GM23248 (cell line): ENCODE measurements at regions not wholly inside any gene's neighbourhood (a gene's known extent, or its start where the extent isn't known, plus 50 kb on each side); places are given as distances from the start of the nearest gene placed in this dataset.

Experiments used
- DNase-seq: peaks from one replicate; pipeline ENCODE4 v3.0.0-alpha.2; 2015
- H2AFZ ChIP-seq: fragments of 200-600 bp; sonication (generic); 2 replicates; pipeline ENCODE4 v1.6.1; 2016; ENCODE audit warnings: antibody characterized with exemption
- H3F3A ChIP-seq: fragments of 200-600 bp; sonication (generic); 2 replicates; pipeline ENCODE4 v1.6.1; 2016; ENCODE audit warnings: mild to moderate bottlenecking, antibody characterized with exemption, mixed run types; ENCODE audit not compliant: insufficient read depth
- H3K27ac ChIP-seq: fragments of 200-600 bp; sonication (generic); 2 replicates; pipeline ENCODE4 v1.5.1; 2016; ENCODE audit warnings: mild to moderate bottlenecking
- H3K27me3 ChIP-seq: fragments of 200-600 bp; sonication (generic); replicated peaks from 2 replicates; pipeline ENCODE4 v1.6.1; 2016; ENCODE audit warnings: mild to moderate bottlenecking; ENCODE audit not compliant: insufficient read depth
- H3K36me3 ChIP-seq: fragments of 200-600 bp; sonication (generic); 2 replicates; pipeline ENCODE4 v1.6.1; 2016; ENCODE audit warnings: low read depth, mild to moderate bottlenecking
- H3K4me1 ChIP-seq: fragments of 200-600 bp; sonication (generic); 2 replicates; pipeline ENCODE4 v1.6.1; 2016; ENCODE audit warnings: mild to moderate bottlenecking; ENCODE audit not compliant: insufficient read depth
- H3K4me2 ChIP-seq: fragments of 200-600 bp; sonication (generic); one replicate; pipeline ENCODE4 v1.6.1; 2016; ENCODE audit warnings: mild to moderate bottlenecking; ENCODE audit not compliant: unreplicated experiment
- H3K4me3 ChIP-seq: fragments of 200-600 bp; sonication (generic); 2 replicates; pipeline ENCODE4 v1.5.1; 2016; ENCODE audit warnings: mild to moderate bottlenecking
- H3K79me2 ChIP-seq: fragments of 200-600 bp; sonication (generic); 2 replicates; pipeline ENCODE4 v1.6.1; 2016; ENCODE audit warnings: mild to moderate bottlenecking; ENCODE audit not compliant: insufficient read depth
- H3K9ac ChIP-seq: fragments of 200-600 bp; sonication (generic); 2 replicates; pipeline ENCODE4 v1.6.1; 2016; ENCODE audit warnings: mild to moderate bottlenecking
- H3K9me2 ChIP-seq: fragments of 200-600 bp; sonication (generic); 2 replicates; pipeline ENCODE4 v1.6.1; 2016; ENCODE audit warnings: mixed run types, mild to moderate bottlenecking, moderate library complexity; ENCODE audit not compliant: insufficient read depth
- H3K9me3 ChIP-seq: fragments of 200-600 bp; sonication (generic); one replicate; pipeline ENCODE4 v1.6.1; 2017; ENCODE audit warnings: low read depth
- H4K20me1 ChIP-seq: fragments of 200-600 bp; sonication (generic); 2 replicates; pipeline ENCODE4 v1.6.0; 2016; ENCODE audit not compliant: insufficient read depth
- EZH2 ChIP-seq: fragments of 200-600 bp; sonication (generic); IDR thresholded peaks from 2 replicates; pipeline ENCODE4 v1.6.1; 2018; ENCODE audit warnings: antibody characterized with exemption, mild to moderate bottlenecking; ENCODE audit not compliant: insufficient read depth, poor library complexity, severe bottlenecking
- EZH2phosphoT487 ChIP-seq: fragments of 200-600 bp; sonication (generic); IDR thresholded peaks from 2 replicates; pipeline ENCODE4 v1.6.1; 2018; ENCODE audit warnings: antibody characterized with exemption, moderate library complexity, mild to moderate bottlenecking, low read depth; ENCODE audit not compliant: insufficient read depth
- WGBS, 2 experiments: methylation state at CpG; one replicate each; pipeline ENCODE4 v1.1.6; 2015 to 2017; ENCODE audit warnings: low lambda C conversion rate in 2 of 2, low coverage in 1 of 2; ENCODE audit errors: missing lambda C conversion rate in 2 of 2; 5-methylcytosine and 5-hydroxymethylcytosine counted together
- in situ Hi-C: fragments of 300-500 bp; cut with MboI; formaldehyde crosslinking; loops from 2 replicates; pipeline ENCODE4 v1.15.0; 2020

GRCh38 chr1:11394592-11395245, 84.2 kb upstream of the DISP3 start:
- no peak for DNase-seq
- no peaks in the 10 kb centered on the region for H4K20me1 ChIP-seq
- H3K27me3 ChIP-seq: peaks cover 23% of the 10 kb centered on the region; the same call in 1 of the 2 replicates
- no peak overlapping the region for H3K9ac ChIP-seq
- no peak for TF ChIP-seq EZH2
- no peak for TF ChIP-seq EZH2phosphoT487
- no peak overlapping the region for H2AFZ ChIP-seq
- H3K9me3 ChIP-seq: no peaks in the 10 kb centered on the region
- H3K4me2 ChIP-seq: no peak overlapping the region
- no peaks in the 10 kb centered on the region for H3K36me3 ChIP-seq
- H3K4me3 ChIP-seq: no peak overlapping the region
- WGBS, 2 experiments: 30 to 36% methylated on average over 10 of the region's 10 CpGs
- H3K79me2 ChIP-seq: no peaks in the 10 kb centered on the region
- H3K4me1 ChIP-seq: no peaks in the 10 kb centered on the region
- in situ Hi-C loops: no loop called here
- H3K27ac ChIP-seq: no peak overlapping the region
- H3F3A ChIP-seq: no peaks in the 10 kb centered on the region
- H3K9me2 ChIP-seq: no peaks in the 10 kb centered on the region

- Histone ChIP-seq H3K9me2 (no peaks in the 10 kb centered on the region), H3K27me3 (peaks cover 23% of the 10 kb centered on the region; the same call in 1 of the 2 replicates), H3K79me2 (no peaks in the 10 kb centered on the region), H3K36me3 (no peaks in the 10 kb centered on the region), H2AFZ (no peak overlapping the region), H3K4me1 (no peaks in the 10 kb centered on the region), H3F3A (no peaks in the 10 kb centered on the region), H3K4me3 (no peak overlapping the region), H3K27ac (no peak overlapping the region), H3K9ac (no peak overlapping the region), H4K20me1 (no peaks in the 10 kb centered on the region), H3K4me2 (no peak overlapping the region), H3K9me3 (no peaks in the 10 kb centered on the region)
- in situ Hi-C loops: no loop called here
- no peak for DNase-seq
- WGBS, 2 experiments: 16 to 32% methylated on average over 9 of the region's 9 CpGs
- TF ChIP-seq EZH2phosphoT487: no peak
- no peak for TF ChIP-seq EZH2
Observed at GRCh38 chr1:11395616-11396015, 83.3 kb upstream of the DISP3 start.

GRCh38 chr1:11397151-11397901, 81.6 kb upstream of the DISP3 start:
- in situ Hi-C loops: no loop called here
- Histone ChIP-seq H3K79me2 (no peaks in the 10 kb centered on the region), H4K20me1 (no peaks in the 10 kb centered on the region), H3K9ac (no peak overlapping the region), H2AFZ (no peak overlapping the region), H3K4me2 (no peak overlapping the region), H3K9me2 (no peaks in the 10 kb centered on the region), H3F3A (no peaks in the 10 kb centered on the region), H3K36me3 (no peaks in the 10 kb centered on the region), H3K4me3 (no peak overlapping the region), H3K9me3 (no peaks in the 10 kb centered on the region), H3K27me3 (peaks cover 19% of the 10 kb centered on the region; the same call in 1 of the 2 replicates), H3K27ac (no peak overlapping the region), H3K4me1 (no peaks in the 10 kb centered on the region)
- DNase-seq: no peak
- WGBS, 2 experiments: 29 to 35% methylated on average over 12 to 16 of the region's 16 CpGs
- TF ChIP-seq EZH2 (no peak), EZH2phosphoT487 (no peak)

GRCh38 chr1:11399250-11399649, 79.7 kb upstream of the DISP3 start:
- no peaks in the 10 kb centered on the region for H3K79me2 ChIP-seq
- no peaks in the 10 kb centered on the region for H3K36me3 ChIP-seq
- WGBS, 2 experiments: 57 to 61% methylated on average over 6 of the region's 6 CpGs
- peaks cover 19% of the 10 kb centered on the region; the same call in 1 of the 2 replicates for H3K27me3 ChIP-seq
- no peak overlapping the region for H2AFZ ChIP-seq
- H3K9ac ChIP-seq: no peak overlapping the region
- no peaks in the 10 kb centered on the region for H3K4me1 ChIP-seq
- DNase-seq: no peak
- H3K9me2 ChIP-seq: no peaks in the 10 kb centered on the region
- H3K4me3 ChIP-seq: no peak overlapping the region
- no peak overlapping the region for H3K4me2 ChIP-seq
- H3F3A ChIP-seq: no peaks in the 10 kb centered on the region
- no peak overlapping the region for H3K27ac ChIP-seq
- no peaks in the 10 kb centered on the region for H3K9me3 ChIP-seq
- TF ChIP-seq EZH2phosphoT487: no peak
- no peak for TF ChIP-seq EZH2
- no peaks in the 10 kb centered on the region for H4K20me1 ChIP-seq
- in situ Hi-C loops: no loop called here
